Adrenal gland (tissue), 9 donors: ENCODE measurements at regions not wholly inside any gene's neighbourhood (a gene's known extent, or its start where the extent isn't known, plus 50 kb on each side); places are given as distances from the start of the nearest gene placed in this dataset.

Experiments
- DNase-seq, 7 donors: peaks; one replicate each; pipeline ENCODE4 v3.0.0-alpha.2; 2019 to 2020
- H3K27ac ChIP-seq, 5 donors: fragments of 200-600 bp; sonication (generic) in 4 of 5; 1 replicate in 3 of 5; 2 replicates in 2 of 5; pipeline versions ENCODE4 v1.5.1 to v1.8.0; 2016 to 2020; ENCODE audit warnings: mild to moderate bottlenecking in 1 of 5
- H3K27me3 ChIP-seq: fragments of 200-600 bp; 2 replicates; pipeline ENCODE4 v1.8.0; 2021
- H3K36me3 ChIP-seq, 2 donors: fragments of 200-600 bp; replicated peaks in 1 of 2; 1 replicate in 1 of 2; 2 replicates in 1 of 2; pipeline versions ENCODE4 v1.5.1 to v1.8.0; 2018 to 2022
- H3K4me1 ChIP-seq, 2 donors: fragments of 200-600 bp; replicated peaks in 1 of 2; 1 replicate in 1 of 2; 2 replicates in 1 of 2; pipeline versions ENCODE4 v1.5.1 to v1.8.0; 2018 to 2021
- H3K4me3 ChIP-seq, 4 donors: fragments of 200-600 bp; sonication (generic) in 3 of 4; one replicate each; pipeline ENCODE4 v1.5.1; 2016 to 2018
- H3K9me3 ChIP-seq, 3 donors: fragments of 200-600 bp; sonication (generic) in 1 of 3; replicated peaks in 1 of 3; 1 replicate in 2 of 3; 2 replicates in 1 of 3; pipeline versions ENCODE4 v1.5.1 to v1.8.0; 2016 to 2021
- POLR2A ChIP-seq, 2 donors: fragments of 450-650 bp; IDR thresholded peaks; one replicate each; pipeline ENCODE4 v1.6.1; 2017; ENCODE audit warnings: antibody characterized with exemption in 2 of 2, mild to moderate bottlenecking in 2 of 2, moderate library complexity in 1 of 2
- WGBS, 4 donors: extraction: QIAGEN DNeasy Blood & Tissue Kit in 2 of 4; methylation state at CpG; one replicate each; pipeline versions ENCODE4 v1.1.5 to v1.1.7; 2013 to 2017; 5-methylcytosine and 5-hydroxymethylcytosine counted together
- intact Hi-C, 2 donors: fragments of 100-400 bp; cut with DNase I; formaldehyde crosslinking; loops; one replicate each; pipeline versions ENCODE4 v1.14.1 to v1.15.0; 2022 to 2023
- TF ChIP-seq, protein P1 (sequence below), 6 experiments: fragments of 450-650 bp in 4 of 6; fragments of 200-600 bp in 2 of 6; sonication (generic) in 1 of 6; IDR thresholded peaks; 1 replicate in 5 of 6; 2 replicates in 1 of 6; pipeline versions ENCODE4 v1.5.1 to v1.8.0; 2016 to 2021; ENCODE audit warnings: antibody characterized with exemption in 6 of 6, mild to moderate bottlenecking in 2 of 6, moderate library complexity in 1 of 6
- donor health status: healthy with polysubstance abuse.
- donor health status: Bipolar disorder and iron deficiency.
- donor health status: DM: yes; HTN: yes; CAD: no.
- donor health status: DM: no; HTN: no; CAD: no.
- donor health status: DM: no; HTN: no; CAD: no.

DNA sequence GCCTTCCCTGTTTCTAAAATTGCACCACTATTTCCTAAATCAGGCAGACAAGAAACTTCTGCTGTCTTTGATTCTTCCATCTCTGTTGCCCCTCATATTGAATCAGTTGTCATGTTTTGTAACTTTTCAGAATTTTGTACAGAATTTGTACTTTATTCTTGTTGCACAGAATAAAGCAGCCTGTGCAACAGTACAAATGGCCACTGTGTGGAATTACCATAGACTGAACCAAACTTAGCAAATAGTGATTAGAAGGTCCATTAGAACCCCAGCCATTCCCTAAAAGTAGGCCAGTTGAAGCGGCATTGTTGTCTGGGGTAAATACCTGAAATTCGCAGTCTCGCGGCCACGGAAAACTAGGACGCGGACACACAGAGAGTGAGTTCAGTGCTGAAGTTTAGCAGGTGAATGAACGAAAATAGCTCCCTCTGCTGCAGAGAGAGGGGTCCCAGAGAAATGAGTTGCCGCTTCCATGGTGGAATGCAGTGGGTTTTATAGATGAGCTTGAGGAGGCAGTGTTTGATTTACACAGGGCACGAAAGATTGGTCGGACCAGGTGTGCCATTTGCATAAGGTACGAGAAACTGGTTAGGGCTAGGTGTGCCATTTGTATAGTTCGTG is 71.8 kb downstream of the C4orf33 start:
- Histone ChIP-seq H3K9me3 (no peaks in the 10 kb centered on the region), H3K27me3 (no peaks in the 10 kb centered on the region), H3K4me1 (no peaks in the 10 kb centered on the region), H3K4me3 (no peak overlapping the region), H3K27ac (no peak overlapping the region), H3K36me3 (no peaks in the 10 kb centered on the region)
- intact Hi-C loops, result no loop called here
- no peak for DNase-seq
- TF ChIP-seq POLR2A (IDR thresholded peaks at IDR 0.05), result no peak
- TF ChIP-seq, protein P1, sequence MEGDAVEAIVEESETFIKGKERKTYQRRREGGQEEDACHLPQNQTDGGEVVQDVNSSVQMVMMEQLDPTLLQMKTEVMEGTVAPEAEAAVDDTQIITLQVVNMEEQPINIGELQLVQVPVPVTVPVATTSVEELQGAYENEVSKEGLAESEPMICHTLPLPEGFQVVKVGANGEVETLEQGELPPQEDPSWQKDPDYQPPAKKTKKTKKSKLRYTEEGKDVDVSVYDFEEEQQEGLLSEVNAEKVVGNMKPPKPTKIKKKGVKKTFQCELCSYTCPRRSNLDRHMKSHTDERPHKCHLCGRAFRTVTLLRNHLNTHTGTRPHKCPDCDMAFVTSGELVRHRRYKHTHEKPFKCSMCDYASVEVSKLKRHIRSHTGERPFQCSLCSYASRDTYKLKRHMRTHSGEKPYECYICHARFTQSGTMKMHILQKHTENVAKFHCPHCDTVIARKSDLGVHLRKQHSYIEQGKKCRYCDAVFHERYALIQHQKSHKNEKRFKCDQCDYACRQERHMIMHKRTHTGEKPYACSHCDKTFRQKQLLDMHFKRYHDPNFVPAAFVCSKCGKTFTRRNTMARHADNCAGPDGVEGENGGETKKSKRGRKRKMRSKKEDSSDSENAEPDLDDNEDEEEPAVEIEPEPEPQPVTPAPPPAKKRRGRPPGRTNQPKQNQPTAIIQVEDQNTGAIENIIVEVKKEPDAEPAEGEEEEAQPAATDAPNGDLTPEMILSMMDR (IDR thresholded peaks at IDR 0.05), result no peak
- 31 to 55% (median 41%) methylated on average over 13 of the region's 13 CpGs for WGBS, 4 donors

DNA sequence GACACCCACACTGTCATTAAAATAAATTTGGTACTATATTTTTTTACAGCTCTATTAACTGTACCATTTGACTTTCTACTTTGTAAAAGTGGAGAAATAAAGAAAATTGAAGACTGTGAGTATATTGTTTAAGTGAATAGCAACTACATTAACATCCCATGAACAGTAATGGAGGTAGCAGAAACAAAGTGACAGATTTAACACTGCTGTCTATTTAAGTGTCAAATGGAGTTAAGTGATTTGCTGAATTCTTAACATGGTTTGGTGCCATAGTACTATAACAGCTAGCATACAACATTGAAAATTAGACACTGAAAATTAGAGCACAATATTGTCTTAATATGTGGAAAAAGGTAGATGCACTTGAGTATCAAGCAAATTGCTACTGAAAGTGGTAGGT is 76.2 kb downstream of the C4orf33 start:
- TF ChIP-seq POLR2A (IDR thresholded peaks at IDR 0.05), result no peak
- TF ChIP-seq, protein P1 (IDR thresholded peaks at IDR 0.05), result no peak
- DNase-seq, result no peak
- intact Hi-C loops, result no loop called here
- H3K9me3 ChIP-seq, result no peaks in the 10 kb centered on the region
- H3K4me1 ChIP-seq, result no peaks in the 10 kb centered on the region
- no peaks in the 10 kb centered on the region for H3K36me3 ChIP-seq
- no peak overlapping the region for H3K4me3 ChIP-seq
- H3K27ac ChIP-seq, result no peak overlapping the region
- no peaks in the 10 kb centered on the region for H3K27me3 ChIP-seq

DNA sequence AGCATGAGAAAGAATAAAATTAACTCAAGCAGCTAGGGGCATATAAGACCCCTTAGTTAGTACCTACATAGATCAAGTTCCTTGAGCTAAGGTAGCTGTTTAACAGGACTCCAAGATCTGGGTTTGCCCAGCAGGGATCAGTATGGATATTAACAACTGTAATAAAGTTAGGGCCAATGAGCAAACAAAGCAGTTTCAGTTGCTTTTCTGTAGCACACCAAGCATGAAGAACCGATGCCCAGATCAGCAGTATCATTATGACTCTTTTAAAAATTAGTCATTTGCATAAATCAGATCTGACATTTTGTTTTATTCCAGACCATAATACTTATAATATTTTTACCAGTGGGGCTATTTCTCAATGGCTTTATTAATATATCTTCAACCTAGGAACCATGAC is 80.9 kb downstream of the C4orf33 start:
- Histone ChIP-seq H3K4me1 (no peaks in the 10 kb centered on the region), H3K4me3 (no peak overlapping the region), H3K9me3 (no peaks in the 10 kb centered on the region), H3K27me3 (no peaks in the 10 kb centered on the region), H3K36me3 (no peaks in the 10 kb centered on the region), H3K27ac (no peak overlapping the region)
- no peak for TF ChIP-seq POLR2A (IDR thresholded peaks at IDR 0.05)
- TF ChIP-seq, protein P1 (IDR thresholded peaks at IDR 0.05), result no peak
- 83 to 90% (median 86%) methylated on average over 1 of the region's 1 CpG for WGBS, 4 donors
- intact Hi-C loops, result no loop called here
- DNase-seq, result no peak

DNA sequence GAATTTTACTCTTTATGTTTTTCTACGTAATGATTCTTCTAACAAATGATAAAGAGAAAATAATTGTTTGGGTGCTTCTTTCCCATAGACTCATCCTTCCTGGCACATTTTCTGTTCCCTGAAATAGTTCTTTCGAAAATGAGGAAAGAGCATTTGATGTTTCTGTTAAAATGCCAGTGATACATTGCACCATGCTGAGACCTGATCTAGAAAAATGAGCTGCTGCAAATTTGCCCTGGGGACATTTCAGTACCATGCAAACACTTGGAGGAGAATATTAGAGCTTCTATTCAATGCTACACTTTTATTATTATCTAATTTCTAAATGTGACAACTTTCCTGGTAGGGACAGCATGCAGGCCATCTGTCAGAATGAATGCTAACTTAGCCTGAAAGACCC is 83.3 kb downstream of the C4orf33 start:
- H3K9me3 ChIP-seq, result no peaks in the 10 kb centered on the region
- no peak overlapping the region for H3K27ac ChIP-seq
- DNase-seq, result no peak
- WGBS, 4 donors, result 65 to 74% (median 73%) methylated on average over 2 of the region's 2 CpGs
- H3K36me3 ChIP-seq, result no peaks in the 10 kb centered on the region
- intact Hi-C loops, result no loop called here
- no peaks in the 10 kb centered on the region for H3K4me1 ChIP-seq
- TF ChIP-seq, protein P1 (IDR thresholded peaks at IDR 0.05), result no peak
- no peak for TF ChIP-seq POLR2A (IDR thresholded peaks at IDR 0.05)
- no peak overlapping the region for H3K4me3 ChIP-seq
- no peaks in the 10 kb centered on the region for H3K27me3 ChIP-seq
